HG03460 (cell line): ENCODE measurements at regions not wholly inside any gene's neighbourhood (a gene's known extent, or its start where the extent isn't known, plus 50 kb on each side); places are given as distances from the start of the nearest gene placed in this dataset.

ENCODE experiments used
- ATAC-seq: cut with Tn5 transposase; IDR thresholded peaks from one replicate; pipeline ENCODE4 v1.9.1; 2021; ENCODE audit not compliant: unreplicated experiment

- no peak for ATAC-seq
Measured at GRCh38 chr5:60340326-60340725, 359.6 kb downstream of the DEPDC1B start.

- no peak for ATAC-seq
Measured at GRCh38 chr5:60339691-60340201, 360.2 kb downstream of the DEPDC1B start.

DNA sequence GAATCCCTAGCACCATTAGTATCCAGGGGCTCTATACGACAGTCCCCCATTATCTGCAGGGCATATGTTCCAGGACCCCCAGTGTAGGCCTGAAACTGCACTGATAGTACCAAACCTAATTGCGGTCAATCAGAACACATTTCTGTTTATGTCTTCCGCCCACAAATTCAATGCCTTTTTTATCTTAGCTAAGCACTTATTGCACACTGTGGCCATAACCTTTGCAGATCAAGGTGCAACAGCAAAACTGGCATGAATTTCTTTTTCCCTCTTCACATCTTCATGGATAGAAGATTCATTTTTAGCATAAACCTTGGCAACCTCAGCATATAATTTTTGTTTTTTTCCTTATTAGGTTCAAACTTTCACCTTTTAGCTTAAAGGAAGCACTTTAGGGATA is 361.1 kb downstream of the DEPDC1B start:
- no peak for ATAC-seq

DNA sequence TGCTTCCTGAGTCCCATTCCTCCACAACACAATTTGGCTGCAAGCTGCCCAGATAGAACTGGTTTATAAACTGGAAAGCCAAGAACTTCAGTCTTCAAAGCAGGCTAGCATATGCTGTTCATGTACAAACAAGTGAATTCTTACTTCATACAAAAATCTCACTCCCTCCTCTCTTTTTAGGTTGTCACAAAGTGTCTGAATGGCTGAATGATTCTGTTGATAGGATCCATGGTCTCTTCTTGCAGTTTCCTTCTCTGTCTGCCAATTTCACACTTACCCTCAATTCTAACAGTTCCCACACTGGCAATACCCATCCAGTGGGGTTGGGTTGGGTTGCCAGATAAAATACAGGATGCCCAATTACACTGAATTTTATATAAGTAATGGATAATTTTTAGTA is 363.5 kb downstream of the DEPDC1B start:
- ATAC-seq: no peak

DNA sequence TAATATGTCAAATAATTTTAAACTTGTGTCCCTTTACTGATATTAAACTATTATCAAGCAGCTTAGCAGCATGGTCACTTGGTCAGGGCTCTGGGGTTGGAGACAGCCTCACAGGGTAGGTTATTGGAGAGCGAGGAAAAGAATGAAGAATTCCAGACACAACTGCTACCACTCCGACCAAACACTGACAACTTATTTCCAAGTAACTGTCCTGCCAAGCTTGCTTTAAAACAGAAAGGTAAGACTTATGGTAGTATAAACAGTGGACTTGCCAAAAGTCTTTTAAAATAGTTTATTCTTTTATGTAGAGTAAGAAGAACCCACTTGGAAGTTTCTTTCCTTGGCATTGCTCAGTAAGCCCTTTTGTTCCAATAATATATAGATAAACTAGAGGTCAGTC is 364.1 kb downstream of the DEPDC1B start:
- no peak for ATAC-seq

- no peak for ATAC-seq
Measured at GRCh38 chr5:60334281-60334713, 365.7 kb downstream of the DEPDC1B start.

GRCh38 chr5:60333005-60333571 is 366.9 kb downstream of the DEPDC1B start:
- no peak for ATAC-seq

- no peak for ATAC-seq
Measured at GRCh38 chr5:60332244-60333004, 367.5 kb downstream of the DEPDC1B start.

GRCh38 chr5:60330236-60330635 is 369.7 kb downstream of the DEPDC1B start:
- no peak for ATAC-seq

- no peak for ATAC-seq
Measured at GRCh38 chr5:60325870-60326269, 374.1 kb downstream of the DEPDC1B start.

- no peak for ATAC-seq
Measured at GRCh38 chr5:60323596-60323995, 376.4 kb downstream of the DEPDC1B start.

- no peak for ATAC-seq
Measured at GRCh38 chr5:60312098-60312497, 387.9 kb downstream of the DEPDC1B start.

GRCh38 chr5:60299944-60300343 is 400.0 kb downstream of the DEPDC1B start:
- ATAC-seq: no peak

DNA sequence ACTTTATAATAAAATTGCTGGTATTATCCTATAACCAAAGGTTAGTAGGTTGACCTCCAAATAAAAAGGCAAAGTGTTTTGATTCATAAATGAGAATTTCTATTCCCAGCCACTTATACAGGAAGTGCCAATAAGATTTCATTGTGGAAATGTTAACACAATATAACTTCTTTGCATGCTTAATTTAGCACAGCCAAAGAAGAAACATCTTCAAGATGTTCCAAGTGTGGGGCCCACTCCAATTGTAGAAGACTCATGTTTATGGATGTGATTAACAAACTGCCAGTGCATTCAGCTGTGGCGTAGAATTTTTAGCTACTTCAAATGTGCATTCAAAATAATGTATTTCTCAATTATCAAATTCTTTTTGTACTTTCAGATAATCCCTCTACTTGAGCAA is 402.3 kb downstream of the DEPDC1B start:
- ATAC-seq: no peak

- ATAC-seq: no peak
Measured at GRCh38 chr5:60295423-60295822, 401.9 kb upstream of the PDE4D start.

- no peak for ATAC-seq
Measured at GRCh38 chr5:60293518-60293917, 400.0 kb upstream of the PDE4D start.

- no peak for ATAC-seq
Measured at GRCh38 chr5:60287174-60287771, 393.7 kb upstream of the PDE4D start.

DNA sequence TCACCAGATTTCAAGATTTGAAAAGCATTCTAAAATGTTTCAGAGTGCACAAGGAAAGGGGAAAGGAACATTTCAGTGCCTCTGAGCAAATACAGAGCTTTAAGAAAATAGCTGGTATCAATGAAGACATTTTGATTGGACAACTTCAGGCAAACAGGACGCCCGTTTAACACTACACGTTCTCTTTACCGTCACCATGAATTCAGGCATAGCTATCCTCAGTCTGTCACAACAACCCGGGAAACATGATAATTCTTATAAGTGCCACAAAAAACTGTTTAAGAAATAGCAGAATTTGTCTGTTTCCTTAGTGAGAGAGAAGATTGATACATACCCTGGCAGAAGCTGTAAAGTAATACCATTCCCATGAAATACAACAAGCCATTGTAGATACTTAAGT is 392.4 kb upstream of the PDE4D start:
- ATAC-seq: no peak

- no peak for ATAC-seq
Measured at GRCh38 chr5:60280943-60281342, 387.4 kb upstream of the PDE4D start.

- no peak for ATAC-seq
Measured at GRCh38 chr5:60277941-60278340, 384.4 kb upstream of the PDE4D start.

DNA sequence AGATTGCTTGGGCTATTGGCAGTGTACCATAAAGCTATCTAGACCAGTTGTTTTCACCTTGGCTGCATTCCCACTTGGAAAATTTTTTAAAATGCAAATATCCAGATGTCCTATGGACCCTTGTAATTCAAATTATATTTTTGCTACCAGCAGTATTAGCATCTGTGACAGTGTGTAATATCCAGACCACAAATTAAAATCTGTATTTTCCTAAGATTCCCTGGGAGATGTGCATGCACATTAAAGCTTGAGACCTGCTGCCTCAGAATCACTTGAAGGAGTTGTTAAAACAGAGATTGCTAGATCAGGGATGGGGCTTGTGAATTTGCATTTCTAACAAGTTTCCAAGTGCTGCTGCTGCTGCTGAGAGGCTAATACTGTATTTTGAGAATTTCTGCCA is 381.2 kb upstream of the PDE4D start:
- no peak for ATAC-seq

DNA sequence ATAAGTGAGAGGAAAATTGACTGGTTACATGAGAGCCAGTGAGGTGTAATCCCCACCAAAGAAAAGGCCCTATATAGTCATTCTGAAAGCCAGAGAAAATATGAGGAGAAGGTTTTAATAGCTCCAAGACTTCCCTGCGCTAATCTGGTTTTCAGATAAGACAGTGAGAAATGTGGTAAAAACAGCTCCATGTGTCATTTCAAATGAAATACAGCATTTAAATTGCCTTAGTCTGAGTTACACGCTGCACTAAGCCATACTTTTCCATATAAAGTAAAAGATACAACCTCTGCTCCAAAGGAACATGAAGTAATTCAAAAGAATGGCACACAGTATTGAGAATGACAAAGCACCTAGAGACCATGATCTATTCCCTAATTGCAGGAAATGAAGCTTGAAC is 378.0 kb upstream of the PDE4D start:
- no peak for ATAC-seq
